GM12872 (cell line): ENCODE measurements at regions not wholly inside any gene's neighbourhood (a gene's known extent, or its start where the extent isn't known, plus 50 kb on each side); places are given as distances from the start of the nearest gene placed in this dataset.

Experiments used
- TF ChIP-seq, protein P1 (sequence below): IDR thresholded peaks from 3 replicates; pipeline ENCODE4 v1.5.1; 2011; ENCODE audit warnings: low read depth, mild to moderate bottlenecking, low read length, moderate library complexity; ENCODE audit not compliant: insufficient read depth

DNA sequence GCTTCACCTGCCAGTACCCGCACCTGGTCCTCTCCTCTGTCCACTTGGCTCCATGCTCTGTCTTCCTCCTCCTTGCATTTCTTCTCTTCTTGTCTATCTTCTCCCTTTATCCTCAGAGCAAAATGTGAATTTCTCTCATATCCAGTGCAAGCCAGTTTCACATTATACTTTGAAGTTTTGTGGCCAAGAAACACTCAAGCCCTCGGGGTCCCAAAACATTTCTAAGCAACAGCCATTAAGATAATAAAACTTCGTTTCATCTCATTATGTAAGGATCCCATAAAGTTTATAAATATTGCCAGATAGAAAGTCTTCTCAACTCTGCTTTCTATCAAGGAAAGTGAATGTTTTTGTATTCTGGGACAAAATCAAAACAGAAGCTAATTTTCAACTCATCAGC, 178.8 kb downstream of the SNX18 start:
- TF ChIP-seq, protein P1, sequence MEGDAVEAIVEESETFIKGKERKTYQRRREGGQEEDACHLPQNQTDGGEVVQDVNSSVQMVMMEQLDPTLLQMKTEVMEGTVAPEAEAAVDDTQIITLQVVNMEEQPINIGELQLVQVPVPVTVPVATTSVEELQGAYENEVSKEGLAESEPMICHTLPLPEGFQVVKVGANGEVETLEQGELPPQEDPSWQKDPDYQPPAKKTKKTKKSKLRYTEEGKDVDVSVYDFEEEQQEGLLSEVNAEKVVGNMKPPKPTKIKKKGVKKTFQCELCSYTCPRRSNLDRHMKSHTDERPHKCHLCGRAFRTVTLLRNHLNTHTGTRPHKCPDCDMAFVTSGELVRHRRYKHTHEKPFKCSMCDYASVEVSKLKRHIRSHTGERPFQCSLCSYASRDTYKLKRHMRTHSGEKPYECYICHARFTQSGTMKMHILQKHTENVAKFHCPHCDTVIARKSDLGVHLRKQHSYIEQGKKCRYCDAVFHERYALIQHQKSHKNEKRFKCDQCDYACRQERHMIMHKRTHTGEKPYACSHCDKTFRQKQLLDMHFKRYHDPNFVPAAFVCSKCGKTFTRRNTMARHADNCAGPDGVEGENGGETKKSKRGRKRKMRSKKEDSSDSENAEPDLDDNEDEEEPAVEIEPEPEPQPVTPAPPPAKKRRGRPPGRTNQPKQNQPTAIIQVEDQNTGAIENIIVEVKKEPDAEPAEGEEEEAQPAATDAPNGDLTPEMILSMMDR, result no peak

DNA sequence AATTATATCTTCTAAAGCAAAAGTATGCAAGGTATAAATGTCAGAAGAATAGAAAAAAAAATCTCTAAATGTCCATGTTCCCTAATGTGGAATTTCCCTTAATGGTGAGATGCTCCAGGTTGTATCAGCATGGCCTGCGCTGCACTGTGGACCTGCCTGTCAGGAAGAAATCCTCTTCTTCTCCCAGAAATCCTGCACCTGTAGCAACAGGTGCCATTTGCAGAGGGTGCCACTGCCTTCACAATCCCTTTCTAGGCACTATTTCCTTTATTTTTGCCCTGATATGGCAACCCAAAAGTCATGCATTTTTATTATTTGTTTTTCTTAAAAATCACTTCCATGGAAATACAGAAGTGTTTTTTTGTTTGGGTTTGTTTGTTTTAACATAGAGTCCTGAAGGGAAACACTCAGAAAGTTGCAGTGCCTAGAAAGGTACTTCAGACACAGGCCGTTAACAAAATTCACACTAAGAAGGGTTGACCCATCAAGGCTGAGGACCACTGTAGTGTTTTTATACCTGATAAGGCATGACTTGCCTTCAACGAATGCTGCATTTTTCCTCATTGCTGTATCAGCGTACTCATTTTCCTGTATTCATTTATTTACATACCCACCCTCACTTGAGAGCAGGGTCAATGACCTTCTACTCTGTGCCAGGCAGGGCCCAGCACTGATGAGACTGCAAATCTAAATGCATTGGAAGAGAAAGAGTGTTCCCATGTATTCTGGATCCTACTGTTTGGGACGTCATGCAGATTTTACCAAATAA, 177.8 kb downstream of the SNX18 start:
- TF ChIP-seq, protein P1, result no peak

DNA sequence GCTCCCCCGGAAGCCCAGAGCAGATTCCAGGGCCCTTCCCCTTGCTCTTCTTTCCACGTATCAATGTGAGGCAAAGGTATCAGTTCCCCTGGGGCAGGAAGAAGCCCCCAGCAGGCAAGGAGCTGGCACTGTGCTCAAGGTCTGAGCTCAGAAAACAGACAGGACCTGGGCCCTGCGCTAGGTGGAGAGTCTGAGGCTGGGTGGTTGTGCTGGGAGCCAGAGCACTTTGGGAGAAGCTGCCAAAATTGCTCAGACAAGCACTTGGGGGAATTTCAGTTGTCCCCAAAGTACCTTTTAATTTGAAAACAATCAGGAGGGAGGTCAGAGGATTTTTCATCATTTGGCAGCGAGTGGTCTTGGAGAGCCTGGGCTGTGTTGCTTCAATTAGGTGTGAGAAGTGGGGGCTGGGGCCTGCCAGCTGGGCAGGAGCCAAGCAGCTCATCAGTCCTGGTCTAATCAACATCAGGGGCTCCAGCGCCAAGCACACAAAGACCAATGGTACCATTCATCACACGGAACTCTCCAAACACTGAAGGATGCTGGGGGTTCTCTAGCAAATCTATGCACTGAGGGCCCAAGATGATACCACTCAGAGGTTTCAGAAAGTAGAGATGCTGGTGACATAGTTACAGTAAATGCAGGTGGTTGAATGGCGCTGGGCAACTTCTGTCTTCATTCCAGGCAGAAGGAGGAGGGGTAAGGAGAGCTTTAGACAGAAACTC, 176.5 kb downstream of the SNX18 start:
- TF ChIP-seq, protein P1, result no peak

DNA sequence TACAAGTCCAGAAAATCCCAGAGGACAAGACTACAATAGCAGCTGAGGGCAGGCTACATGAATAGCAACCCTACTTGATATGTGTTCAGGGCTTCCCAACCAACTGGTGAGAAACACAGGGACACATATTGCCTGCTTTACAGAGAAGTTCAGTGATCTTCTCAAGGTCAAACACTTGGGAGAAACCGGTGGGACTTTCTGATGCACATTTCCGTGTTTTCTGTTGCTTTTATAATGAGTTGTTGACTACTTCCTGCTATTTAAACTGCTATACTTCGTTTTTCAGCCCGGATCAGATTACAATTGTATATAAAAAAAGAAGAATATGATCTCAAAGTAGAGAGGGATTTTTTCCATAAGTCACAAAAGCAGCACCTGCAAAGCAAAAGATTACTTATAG, 175.1 kb downstream of the SNX18 start:
- TF ChIP-seq, protein P1, result no peak

DNA sequence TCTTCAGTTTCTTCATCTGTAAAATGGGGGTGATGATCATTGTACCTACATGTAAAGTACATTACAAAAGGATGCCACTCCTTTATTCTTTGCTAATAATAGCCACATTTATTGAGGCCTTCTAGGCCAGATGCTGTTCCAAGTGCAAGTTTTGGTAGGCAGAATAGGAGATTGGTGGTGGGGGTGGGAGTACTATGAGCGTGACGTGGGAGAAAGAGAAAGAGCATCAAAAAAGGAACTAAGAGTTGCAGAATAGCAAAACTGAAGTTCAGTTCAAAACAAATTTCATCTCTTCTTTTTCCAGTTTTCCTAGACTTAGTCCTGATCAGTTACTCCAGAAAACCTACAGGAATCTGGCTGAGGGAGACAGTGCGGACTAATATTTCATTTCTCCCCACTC, 174.1 kb downstream of the SNX18 start:
- TF ChIP-seq, protein P1, result no peak

DNA sequence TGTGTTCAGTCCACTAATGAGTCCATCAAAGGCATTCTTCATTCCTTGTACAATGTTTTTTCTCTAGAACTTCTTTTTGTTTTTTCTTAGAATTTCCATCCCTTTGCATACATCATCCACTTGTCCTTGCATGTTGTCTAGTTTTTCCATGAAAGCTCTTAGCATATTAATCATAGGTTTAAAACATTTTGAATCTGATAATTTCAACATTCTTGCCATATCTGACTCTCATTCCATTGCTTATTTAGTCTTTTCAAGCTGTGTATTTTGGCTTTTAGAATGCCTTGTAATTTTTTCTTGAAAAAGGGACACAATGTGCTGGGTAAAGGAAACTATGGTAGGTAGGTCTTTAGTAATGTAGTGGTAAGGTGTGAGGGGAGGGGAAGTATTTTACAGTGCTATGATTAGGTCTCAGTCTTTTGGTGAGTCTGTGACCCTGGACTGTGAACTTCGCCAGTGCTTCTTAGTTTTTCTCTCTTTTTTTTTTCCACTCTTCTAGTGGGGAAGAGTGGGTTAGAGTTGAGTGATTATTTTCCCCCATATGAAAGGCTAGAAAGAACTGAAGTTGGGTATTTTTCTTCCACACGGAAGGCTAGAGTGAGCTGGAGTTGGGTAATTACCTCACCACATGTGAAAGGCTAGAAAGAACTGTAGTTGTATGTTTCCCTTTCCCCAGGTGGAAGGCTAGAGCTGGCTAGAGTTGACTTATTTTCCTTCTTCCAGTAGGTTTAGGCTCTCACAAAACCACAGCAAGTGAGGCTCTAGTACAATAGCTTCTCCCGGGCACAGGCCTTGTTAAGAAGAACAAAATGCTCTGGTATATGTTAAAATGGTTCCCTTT, 172.1 kb downstream of the SNX18 start:
- TF ChIP-seq, protein P1, result no peak

DNA sequence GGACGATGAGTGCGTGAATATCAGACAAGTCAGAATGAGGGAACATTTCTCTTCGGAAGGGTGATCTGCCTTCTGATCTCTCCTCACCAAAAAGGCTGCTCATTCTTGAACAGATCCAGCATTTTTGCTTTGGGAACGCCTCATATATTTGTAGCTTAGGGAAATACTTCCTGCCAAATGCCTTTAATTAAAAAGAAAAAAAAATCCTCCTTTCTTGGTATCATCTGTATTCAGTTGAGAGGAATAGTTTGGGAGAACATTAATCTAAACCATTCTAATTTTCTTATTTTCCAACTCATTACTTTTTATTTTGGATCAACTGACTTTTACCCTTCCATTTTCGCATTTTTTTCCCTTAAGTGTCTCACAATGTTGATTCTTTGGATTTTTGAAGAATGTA, 163.4 kb downstream of the SNX18 start:
- TF ChIP-seq, protein P1, result no peak
